NCI-H82 treated with DMSO at 0.1 percent for 48 hours (cell line): ENCODE measurements at regions not wholly inside any gene's neighbourhood (a gene's known extent, or its start where the extent isn't known, plus 50 kb on each side); places are given as distances from the start of the nearest gene placed in this dataset.
"Not testable (repeated sequence)": the region's sequence is repeated elsewhere in the genome, so short reads cannot be mapped to it uniquely, and the experiment has no call there.

Experiments used
- DNase-seq: peaks from one replicate; lab custom pipeline; 2025; ENCODE audit not compliant: unreplicated experiment; lab: John Stamatoyannopoulos, UW

- DNase-seq = no peak
Measured at GRCh38 chr6:135644394-135644793, 146.9 kb upstream of the AHI1 start.

DNA sequence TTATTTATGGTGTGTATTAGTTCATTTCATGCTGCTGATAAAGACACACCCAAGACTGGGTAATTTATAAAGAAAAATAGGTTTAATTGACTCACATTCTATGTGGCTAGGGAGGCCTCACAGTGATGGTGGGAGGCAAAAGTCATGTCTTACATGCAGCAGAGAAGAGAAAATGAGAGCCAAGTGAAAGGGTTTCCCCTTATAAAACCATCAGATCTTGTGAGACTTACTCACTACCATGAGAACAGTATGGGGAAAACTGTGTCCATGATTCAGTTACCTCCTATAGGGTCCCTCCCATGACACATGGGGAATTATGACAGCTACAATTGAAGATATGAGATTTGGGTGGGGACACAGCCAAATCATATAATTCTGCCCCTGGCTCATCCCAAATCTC, 150.0 kb upstream of the AHI1 start:
- no peak for DNase-seq

DNA sequence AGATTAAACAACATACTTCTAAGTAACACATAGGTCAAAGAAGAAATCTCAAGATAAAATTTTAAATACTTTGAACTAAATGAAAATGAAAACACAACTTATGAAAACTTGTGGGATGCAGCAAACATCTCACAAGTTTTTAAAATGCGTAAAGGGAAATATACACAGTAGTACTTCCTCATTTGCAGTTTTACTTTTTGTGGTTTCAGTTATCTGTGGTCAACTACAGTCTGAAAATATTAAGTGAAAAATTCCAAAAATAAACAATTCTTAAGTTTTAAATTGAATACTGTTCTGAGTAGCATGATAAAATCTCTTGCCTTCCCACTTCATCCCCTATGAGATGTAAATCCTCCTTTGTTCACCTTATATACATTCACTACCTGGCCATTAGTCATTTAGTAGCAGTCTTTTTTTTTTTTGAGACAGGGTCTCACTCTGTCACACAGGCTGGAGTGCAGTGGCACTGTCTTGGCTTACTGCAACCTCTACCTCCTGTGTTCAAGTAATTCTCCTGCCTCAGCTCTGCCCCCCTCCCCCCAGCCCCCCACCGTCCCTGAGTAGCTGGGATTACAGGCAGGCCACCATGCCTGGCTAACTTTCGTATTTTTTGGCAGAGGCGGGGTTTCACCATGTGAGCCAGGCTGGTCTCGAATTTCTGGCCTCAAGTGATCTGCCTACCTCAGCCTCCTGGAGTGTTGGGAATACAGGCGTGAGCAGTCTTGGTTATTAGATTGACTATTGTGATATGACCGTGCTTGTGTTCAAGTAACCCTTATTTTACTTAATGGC, 154.6 kb upstream of the AHI1 start:
- no peak for DNase-seq

- no peak for DNase-seq
Measured at GRCh38 chr6:135655055-135655454, 157.5 kb upstream of the AHI1 start.

GRCh38 chr6:135657207-135657606, 159.7 kb upstream of the AHI1 start:
- DNase-seq = no peak

DNA sequence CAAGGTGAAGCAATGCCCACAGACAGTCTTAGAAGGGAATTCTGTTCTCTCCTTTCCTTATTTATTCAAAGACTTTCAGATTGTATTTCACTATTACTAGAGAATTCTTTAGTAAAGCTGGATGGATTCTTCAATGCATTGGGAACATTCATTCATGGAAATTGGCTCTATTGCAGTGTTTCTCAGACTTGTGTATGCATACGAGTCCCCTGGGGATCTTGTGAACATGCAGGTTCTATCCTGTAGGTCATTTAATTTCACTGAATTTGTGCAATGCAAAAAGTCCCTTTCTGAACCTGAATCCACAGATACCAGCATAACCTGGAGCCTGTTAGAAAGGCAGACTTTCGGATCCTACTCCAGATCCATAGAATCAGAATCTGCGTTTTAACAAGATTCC, 160.9 kb upstream of the AHI1 start:
- DNase-seq = no peak

DNA sequence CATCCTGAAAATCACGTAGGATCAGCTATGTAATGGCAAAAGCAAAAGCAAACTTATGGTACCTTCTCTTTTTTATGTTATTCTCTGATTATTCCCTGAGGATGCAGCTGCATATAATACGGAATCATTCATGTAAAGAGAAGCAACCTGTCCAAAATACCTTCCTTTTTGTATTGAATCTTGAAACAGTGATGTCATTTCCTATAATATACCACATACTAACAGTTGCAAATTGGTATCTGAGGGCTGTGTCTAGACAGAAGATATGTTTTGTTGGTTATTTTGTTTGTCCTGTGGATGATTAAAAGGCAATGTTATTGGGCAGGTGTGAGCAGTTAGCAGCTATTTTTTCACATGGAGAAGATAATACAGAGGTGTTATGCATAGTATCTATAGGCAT, 161.4 kb upstream of the AHI1 start:
- DNase-seq = no peak

DNA sequence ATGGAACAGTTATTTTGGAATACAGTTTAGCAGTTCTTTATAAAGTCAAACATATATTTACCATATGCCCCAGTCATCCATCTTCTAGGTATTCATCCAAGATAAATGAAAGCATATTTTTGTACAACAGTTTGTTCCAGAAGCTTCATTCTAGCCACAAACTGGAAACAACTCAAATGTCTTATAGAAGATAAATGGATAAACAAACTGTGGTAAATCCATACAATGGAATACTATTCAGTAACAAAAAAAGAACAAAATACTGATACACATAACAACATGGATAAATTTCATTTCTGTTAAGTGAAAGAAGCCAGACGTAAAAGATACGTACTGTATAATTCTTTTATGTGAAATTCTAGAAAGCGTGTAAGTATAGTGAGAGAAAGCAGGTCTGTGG, 167.0 kb upstream of the AHI1 start:
- no peak for DNase-seq

DNA sequence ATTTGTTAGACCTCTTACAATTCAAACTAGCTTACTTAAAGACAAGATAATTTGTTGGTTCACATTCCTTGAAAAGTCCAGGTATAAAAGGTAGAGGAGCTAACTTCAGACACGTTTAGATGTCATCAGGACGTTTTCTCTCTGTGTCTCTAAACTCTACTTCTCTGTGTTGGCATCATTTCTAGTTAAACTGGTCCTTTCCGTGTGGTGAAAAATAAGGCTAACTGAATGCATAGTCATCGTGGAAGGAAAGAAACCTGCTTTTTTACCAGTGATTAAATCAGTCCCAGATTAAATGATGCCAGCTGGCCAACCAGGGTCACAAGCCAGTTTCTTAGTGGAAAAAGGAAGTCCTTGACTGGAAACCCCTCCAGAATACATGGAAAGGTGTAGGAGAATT, 168.4 kb upstream of the AHI1 start:
- DNase-seq = no peak

DNA sequence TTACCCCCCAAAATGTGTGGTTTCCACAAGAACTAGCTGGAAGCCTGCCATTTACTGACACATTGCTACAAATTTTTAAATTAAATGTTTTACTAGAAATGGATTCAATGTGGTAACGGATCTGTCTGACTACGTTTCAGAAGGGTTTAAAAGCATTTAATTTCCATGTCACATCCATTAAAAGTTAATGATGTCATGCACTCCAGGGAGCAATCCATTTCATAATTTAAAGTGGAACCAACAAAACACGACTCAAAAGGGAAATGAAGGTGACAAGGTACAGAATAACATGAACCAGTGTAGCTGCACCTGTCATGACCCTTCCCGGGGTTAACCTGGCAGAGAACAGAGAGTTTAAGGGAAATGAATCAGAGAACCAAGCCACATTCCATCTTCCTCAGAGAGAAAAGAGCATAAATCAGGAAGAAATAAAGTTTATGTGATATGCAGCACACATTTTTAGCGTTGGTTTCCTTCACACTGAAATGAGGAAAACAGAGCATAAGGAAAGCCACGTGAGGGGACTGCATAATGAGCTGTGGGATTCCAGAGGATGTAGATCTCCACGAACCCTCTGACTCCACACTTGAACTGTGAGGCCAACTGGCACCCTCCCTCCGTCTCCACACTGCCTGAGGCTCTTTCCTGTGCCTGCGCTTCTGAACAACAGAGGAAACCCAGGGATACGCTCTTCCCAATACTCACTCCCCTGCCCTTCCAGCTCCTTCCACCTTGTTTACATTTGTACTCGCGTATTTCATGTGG, 170.3 kb upstream of the AHI1 start:
- no peak for DNase-seq

GRCh38 chr6:135672256-135672655, 174.7 kb upstream of the AHI1 start:
- DNase-seq = no peak

GRCh38 chr6:135673501-135674309, 176.2 kb upstream of the AHI1 start:
- no peak for DNase-seq

DNA sequence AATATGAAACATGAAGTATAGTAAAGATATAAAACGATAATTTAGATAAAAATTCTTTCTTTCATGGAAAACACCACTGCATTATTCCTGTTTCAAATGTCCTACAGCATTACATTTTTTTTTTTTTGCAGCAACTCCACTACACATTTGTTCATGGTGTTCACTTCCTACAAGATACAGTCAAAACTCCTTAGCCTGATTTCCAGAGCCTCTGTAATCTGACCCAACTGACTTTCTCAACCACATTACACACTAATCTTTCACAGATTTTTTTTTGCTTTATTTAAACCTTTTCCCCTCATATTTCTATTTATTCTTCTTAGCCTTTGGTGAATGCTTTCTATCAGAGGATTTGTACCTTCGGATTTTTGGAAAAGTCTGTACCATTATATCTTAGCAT, 176.5 kb upstream of the PDE7B start:
- DNase-seq = no peak

DNA sequence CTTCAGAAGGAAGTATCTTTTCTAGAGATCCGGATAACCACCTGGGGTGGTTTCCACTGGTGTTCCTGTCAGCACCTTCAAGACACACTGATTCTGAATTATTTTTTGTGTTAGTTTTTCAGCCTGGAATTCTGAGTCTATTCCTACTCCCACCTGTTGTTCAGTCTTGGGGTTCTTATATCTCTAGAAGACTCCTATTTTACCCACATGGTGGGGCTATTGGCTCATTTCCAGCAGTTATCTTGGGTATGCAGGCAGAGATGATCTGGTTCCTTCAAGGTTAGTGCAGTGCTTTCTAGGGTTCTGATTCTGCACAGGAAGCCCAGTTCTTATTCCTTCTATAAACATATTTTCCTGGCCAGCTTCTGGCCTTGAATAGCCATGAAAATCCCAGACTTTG, 175.6 kb upstream of the PDE7B start:
- DNase-seq = peak; percentile 55

DNA sequence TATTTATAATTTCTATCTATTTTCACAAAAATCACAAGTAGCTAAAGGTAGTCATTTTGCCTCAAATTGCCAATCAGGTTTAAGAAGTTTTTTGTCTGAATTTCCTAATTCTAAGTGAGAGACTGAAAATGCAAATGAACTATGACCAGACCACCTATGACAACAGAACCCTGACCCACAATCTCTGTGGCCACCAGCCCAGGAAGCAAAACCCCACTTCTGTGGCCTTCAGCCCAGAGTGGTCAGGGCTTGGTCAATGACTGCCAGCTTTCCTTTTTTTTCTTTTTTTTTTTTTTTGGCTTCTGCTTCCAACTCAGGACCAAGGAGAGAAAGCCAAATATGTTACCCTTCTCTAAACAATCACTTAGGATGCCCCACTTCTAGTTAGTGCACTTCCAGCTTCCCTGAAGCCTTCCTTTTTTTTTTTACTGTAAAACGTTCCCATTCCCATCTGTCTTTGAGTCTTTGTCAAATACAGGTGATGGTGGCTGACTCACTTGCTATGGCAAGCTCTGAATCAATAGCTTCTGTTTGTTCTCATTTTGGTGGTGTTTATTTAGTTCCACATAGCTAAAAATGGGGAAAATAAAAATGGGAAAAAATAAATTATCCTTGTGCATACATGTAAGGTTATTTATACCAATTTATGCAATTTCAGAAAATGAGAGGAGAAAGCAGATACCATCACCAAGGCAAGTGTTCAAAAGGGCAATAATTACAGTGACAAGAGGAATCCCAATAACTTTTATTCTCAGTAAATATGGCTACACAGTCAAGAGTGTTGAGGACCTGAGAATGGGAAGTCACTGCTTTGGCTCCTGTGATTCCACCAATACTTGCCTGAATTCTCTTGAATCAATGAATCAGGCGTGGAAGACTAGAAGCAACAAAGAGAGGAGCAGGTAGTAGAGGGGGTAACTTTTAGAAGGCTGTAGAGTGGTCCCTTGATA, 170.3 kb upstream of the PDE7B start:
- DNase-seq = no peak

GRCh38 chr6:135686784-135687301, 164.7 kb upstream of the PDE7B start:
- no peak for DNase-seq

DNA sequence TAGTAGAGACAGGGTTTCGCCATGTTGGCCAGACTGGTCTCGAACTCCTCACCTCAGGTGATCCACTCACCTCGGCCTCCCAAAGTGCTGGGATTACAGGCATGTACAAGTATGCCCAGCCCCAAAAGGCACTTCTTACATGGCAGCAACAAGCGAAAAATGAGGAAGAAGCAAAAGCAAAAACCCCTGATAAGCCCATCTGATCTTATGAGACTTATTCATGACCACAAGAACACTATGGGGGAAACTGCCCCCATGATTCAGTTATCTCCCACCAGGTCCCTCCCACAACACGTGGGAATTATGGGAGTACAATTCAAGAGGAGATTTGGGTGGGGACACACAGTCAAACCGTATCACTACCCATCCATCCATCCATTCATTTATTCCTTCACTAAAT, 163.0 kb upstream of the PDE7B start:
- not testable (repeated sequence) for DNase-seq

- no peak for DNase-seq
Measured at GRCh38 chr6:135692426-135692825, 159.1 kb upstream of the PDE7B start.

- no peak for DNase-seq
Measured at GRCh38 chr6:135693811-135694370, 157.6 kb upstream of the PDE7B start.

DNA sequence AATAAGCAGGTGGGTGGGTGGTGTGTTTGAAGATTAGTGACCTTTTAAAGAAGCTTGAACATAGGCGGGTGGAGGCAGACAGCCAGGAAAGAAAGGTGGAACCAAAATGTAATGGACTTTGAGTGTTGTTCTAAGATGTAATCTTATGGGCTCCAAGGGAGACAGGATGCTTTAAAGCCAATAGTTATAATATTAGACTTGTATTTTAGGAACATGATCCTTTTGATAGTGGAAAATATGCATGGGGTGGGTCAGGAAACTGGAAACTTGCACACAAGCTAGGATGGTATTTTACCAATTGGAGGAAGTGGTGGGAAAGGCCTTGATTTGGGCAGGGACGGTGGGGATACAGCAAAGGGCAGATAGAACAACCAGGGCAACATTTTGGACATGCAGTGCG, 151.8 kb upstream of the PDE7B start:
- no peak for DNase-seq
